ENCODE measurements at regions not wholly inside any gene's neighbourhood (a gene's known extent, or its start where the extent isn't known, plus 50 kb on each side); places are given as distances from the start of the nearest gene placed in this dataset.

DNA sequence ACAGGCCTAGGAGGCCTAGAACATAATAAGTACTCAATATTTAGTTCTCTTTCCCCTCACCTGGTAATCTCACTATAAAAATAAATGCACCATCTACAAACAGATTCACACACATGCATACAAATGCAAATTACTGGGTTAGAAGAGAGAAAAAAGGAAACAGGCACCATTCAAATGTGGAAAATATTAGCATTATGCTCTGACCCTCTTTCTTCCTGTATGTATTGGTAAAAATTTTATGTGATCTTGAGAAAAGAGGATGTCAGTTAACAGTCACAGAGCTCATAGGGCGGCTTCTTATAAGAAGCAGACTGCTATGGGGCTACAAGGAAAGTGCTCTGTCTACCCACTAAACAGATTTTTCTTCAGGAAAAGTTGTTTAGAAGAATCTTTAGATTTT is 565.4 kb downstream of the LMO4 start:
- TF ChIP-seq POLR2A (IDR thresholded peaks at IDR 0.05; ENCODE audit: low read length) (no peak), GATA1 (IDR thresholded peaks at IDR 0.05; ENCODE audit: low read depth, low read length) (no peak)

All from erythroblast (primary cell).